Stimulated activated CD8-positive, alpha-beta memory T cell treated with anti-CD3 and anti-CD28 coated beads, Interleukin-7, amount 100 ng/mL, for 24 hours (primary cell): ENCODE measurements at regions not wholly inside any gene's neighbourhood (a gene's known extent, or its start where the extent isn't known, plus 50 kb on each side); places are given as distances from the start of the nearest gene placed in this dataset.
"Not testable (repeated sequence)": the region's sequence is repeated elsewhere in the genome, so short reads cannot be mapped to it uniquely, and the experiment has no call there.

Source experiments
- DNase-seq: peaks from one replicate; pipeline ENCODE4 v3.0.0-alpha.2; 2020; ENCODE audit warnings: low read depth

DNA sequence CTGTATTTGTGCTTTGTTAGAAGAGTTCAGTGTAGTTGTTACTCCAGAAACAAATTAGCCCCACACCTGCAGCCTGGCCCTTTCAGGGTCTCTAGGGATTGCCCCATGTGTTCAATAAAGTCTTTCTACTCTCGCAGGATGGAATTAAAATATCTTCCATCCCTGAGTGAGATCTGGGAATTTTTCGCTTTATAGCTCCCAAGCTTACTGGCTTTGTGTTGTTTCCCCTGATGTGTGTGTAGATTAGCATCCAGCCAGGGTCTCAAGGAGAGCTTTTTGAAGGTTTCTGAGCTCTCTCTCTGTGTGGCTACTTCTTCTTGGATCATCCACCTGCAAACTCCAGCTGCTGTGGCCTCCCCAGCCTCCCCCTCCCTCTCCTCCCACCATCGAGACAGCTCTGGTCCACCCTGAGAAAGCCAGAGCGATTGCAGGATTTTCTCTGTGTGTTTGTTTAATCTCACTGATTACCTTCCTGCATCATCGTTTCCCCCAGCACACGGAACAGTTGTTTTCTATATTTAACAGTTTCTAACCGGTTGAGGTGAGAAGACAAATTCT, 553.5 kb downstream of the TBC1D22A start:
- no peak for DNase-seq

DNA sequence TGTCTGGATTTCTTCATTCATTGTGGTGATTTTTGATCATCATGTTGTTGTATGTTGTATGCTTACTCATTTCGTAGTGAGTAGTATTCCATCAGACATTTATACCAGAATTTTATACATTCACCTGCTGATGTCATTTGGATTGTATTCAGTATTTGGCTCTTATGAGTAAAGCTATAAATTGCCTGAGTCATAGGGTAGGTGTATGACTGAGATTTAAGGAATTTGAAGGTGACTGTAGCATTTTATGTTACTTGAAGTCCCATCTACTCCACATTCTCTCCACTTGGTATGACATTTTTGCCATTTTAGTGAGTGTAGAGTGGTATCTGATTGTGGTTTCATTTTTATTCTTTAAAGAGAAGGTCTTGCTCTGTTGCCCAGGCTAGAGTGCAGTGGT, 548.2 kb downstream of the TBC1D22A start:
- DNase-seq = no peak

DNA sequence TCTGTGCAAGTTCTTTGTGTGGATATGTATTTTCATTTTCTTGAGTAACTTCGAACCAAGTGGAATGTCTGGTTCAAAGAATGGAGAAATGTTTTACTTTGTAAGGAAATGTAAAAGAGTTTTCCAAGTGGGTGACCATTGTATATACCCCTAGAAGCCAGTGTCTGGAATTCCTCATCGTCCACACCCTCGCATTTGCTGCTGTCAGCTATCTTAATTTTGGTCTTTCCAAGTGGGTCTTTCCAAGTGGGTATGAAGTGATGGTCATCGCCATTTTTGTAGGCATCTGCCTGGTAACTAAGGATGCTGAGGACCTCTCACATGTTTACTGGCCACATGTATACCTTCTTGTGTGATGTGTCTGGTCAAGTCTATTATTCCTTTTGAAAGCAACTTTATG, 547.5 kb downstream of the TBC1D22A start:
- DNase-seq = no peak

DNA sequence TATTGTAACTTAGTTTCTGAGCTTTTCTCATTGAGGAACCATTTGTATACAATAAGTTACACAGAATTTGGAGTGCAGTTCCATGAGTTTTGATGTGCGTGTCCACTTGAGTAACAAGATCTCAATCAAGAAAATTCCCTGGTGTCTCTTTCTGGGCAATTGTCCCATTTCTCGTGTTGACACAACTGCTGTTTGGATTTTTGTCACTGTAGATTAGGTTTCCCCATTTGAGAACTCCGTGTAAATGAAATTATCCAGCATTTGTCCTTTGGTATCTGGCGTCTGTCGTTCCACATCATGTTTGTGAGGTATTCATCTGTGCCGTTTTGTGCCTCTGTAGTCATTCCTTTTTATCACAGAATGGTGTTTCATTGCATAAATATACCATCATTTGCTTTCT, 547.0 kb downstream of the TBC1D22A start:
- no peak for DNase-seq

DNA sequence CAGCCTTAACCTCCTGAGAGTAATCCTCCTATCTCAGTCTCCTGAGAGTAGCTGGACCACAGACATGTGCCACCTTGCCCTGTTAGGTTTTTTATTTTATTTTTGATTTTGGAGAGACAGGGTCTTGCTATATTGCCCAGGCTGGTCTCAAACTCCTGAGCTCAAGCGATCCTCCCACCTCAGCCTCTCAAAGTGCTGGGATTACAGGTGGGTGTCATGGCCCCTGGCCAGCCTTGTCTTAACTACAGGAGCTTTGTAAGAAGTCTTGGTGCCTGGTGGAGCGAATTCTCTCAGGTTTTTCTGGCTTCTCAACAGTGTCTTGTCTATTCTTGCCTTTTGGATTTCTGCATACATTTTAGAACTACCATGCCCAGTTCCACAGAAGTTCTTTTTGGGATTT, 546.4 kb downstream of the TBC1D22A start:
- DNase-seq = no peak

DNA sequence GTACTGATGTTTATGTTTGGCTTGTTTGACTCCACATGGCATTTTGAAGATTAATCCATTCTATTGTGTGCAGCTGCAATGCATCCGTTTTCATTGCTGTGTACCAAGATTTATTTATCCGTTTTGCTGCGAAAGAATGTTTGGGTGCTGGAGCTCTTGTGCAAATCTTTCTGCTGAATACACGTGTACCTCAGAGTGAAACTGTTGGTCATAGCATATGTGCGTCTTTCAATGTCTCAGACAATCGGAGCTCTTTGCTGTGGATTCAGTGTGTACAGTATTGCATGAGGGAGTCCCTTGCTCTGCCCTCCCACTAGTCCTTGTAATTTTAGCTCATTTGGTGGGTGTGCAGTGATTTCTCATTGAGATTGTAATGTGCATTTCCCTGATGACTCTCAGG, 545.4 kb downstream of the TBC1D22A start:
- no peak for DNase-seq

DNA sequence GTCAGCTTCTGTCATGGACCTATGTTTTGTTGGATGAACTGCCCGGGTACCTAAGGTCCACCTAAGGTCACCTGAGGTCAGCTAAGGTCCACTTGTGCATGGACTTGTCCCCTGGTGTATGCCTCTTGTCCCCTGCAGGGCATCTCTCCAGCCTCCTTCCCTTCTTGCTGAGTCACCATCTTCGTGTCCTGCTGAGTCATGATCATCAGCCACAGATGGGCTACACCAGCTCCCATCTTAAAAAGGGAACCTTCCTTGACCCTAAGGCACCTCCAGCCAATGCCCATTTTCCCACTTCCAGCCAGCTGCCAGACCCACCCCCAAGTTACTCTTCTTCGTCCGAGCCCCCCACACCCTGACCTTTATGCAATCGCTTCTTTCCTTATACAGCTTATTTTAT, 544.9 kb downstream of the TBC1D22A start:
- no peak for DNase-seq

DNA sequence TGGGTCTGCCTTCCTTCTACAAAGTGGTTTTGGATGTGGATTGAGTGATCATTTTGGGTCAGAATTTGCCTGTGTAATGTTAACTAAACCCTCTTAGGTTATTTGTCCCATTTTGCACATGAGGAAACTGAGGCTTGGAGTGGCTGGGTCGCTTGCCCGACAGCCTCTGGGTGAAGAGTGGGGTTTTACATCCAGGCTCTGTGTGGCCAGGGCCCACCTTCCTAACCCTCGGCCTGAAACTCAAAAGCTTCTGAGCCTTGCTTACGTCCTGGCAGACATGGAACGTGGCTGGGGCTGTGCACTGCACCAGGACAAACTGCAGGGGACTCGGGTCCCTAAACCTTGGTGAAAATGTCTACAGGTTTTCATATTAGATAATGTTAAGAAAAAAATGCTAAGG, 542.4 kb downstream of the TBC1D22A start:
- DNase-seq = no peak

DNA sequence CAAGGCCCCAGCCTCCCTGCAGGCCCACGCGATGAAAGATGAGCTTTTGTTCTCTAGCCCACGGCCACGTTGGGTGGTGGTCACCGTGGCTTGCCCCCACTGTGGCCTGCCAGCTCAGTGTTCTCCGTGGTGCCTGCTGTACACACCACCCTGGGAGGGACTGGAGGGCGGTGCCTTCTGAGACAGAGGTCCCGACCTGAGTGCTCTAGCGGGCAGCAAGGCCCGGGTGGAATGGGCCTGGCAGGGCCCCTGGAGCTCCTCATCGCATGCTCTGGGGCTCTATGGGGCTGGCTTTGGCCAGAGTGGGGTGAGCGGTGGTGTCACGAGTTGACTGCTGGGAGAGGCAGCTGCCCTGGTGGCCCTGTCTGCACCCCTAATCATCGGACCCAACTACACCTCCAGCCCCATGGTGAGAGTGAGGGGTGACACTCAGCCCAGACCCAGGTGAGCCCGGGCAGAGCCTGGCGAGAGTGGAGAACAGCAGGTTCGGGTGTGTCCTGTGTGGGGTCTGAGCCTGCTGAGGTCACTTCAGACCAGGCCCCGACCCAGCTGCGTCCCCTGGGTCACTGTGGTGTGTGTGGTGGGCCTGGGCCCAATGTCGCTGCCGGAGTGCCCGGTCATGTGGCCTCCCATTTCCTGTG, 541.9 kb downstream of the TBC1D22A start:
- DNase-seq = no peak

DNA sequence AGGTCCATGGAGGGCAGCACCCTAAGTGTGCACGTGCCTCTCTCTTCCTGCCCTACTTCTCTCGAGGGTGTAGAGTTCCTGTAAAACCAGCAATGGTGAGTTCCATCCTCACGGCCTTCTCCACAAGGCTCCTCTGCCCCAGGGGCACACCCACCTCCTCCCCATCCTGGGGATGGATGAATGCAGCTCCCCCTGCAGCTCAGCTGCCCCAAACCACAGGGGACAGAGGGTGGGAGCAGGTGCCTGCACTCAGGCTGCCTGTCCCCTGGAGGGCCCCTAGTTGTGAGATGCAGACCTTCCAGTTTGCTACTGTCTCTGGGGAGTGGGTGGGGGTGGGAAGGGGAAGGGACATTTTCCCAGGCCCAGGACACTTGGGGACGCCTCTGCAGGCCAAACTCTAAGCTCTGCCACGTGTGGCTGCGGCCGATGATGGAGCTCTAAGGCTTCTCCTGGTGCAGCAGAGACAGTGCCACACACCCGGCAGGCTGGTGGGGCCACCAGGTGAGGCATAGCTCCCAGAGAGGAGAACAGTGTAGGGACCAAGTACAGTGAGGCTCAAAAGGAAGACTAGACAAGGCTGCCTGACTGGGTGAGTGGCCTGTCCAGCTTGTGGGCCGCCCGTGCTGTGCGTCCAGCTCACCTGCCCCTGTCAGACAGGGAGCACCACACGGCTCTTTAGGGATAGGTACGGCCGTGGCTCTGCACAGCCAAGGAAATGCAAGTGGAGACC, 540.9 kb downstream of the TBC1D22A start:
- DNase-seq = no peak

DNA sequence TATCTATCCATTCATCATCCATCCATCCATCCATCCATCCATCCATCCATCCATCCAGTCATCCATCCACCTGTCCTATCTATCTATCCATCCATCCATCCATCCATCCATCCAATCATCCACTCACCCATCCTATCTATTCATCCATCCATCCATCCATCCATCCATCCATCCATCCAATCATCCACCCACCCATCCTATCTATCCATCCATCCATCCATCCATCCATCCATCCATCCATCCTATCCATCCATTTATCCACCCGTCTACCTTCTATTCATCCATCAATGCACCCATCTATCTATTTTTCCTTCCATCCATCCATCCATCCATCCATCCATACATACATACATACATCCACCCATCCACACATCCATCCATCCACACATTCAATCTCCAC, 540.1 kb downstream of the TBC1D22A start:
- DNase-seq = not testable (repeated sequence)

DNA sequence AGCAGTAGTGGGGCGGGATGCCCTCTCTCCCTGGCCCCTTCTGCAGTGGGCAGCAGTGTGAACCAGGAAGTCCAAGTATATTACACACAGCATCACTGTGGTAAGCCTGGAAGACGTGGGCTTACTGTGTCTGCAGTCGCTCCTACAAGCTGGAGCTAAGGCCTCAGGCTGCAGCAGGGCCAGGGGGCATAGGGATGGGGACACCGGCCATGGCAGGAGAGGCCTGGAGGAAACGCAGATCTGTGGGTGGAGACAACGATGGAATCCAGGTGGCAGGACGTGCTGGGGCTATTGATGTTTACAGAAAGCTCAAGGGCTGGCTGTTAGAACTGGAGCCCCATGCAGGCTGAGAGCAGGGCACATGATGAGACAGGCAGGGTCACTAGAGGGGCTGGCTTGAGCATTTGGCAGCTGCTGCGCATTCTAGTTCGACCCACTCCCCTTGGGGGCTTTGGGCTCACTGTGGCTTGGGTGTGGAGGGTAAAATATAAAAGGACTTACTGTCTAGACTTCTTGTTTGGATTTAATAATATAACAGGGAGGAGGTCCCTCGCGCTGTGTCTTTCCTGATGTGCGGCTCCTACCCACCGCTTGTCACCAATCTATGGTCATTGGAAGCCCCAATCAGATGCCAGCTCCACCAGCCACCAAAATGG, 539.5 kb downstream of the TBC1D22A start:
- no peak for DNase-seq

DNA sequence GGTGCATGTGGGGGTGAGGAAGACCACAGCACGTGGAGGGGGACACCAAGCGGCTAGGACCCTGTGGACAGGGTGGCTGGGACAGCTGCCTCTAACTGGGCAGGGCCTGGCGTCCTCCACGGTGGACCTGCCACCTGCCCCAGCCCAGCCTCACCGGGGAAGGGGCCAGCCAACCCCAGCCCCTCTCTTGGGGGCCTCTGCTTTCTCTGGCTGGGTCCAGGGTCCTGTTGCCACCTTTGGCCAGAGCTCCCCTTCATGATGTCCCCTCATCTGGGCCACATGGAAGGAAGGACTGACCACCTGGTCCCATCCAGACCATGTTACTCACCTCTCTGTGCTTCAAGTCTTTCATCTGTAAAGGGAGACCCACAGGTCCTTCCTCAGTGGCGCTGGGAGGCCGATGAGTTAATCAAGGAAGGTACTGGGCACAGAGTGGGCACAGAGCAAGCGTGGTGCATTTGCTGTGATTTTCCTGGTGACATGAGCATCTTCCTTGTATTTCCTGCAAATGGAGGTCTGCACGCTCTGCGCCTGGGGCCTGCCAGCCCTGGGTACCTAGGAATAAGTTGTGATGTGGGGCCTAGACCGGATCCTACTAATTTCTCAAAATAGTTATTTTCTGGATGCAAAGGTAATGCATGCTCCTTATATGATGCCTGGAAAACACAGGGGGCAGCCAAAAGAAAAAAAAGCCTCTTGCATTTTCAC, 538.4 kb downstream of the TBC1D22A start:
- no peak for DNase-seq

DNA sequence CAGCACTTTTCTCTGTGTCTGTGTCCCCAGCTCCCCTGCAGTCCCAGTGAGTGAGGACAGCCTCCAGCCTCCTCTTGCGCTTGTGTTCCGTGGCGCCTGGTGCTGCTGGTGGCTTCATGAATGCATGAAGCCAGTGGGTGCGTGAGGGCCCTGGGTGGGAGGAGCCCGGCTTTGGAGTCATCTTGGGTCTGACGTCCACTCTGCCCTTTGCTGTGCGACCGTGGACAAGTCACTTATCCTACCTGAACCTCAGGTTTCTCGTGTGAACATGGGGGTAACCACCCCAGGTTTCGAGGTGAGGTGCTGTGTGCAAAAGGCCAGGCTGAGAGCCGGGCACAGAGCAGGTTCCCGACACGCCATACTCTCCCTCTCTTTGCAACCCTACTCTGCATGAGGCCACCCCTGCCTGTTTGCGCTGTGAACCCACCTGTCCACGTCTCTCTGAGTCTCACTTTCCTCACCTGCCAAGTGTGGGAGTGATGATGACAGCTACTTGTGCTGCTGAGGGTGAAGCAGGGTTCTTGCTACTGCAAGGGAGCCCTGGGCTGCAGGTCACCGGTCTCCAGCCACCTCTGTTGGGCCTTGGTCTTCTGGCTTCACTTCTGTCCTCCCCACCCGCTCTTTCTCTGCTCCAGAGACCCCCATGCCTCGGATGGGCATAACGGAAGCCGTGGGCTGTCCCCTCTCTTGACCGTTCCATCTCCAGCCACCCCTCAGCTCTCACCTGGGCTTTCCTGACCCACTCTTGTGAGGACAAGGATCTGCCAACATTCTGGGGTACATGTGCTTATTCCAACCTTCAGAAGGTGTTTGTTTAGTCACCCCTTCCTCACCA, 537.6 kb downstream of the TBC1D22A start:
- DNase-seq = no peak

DNA sequence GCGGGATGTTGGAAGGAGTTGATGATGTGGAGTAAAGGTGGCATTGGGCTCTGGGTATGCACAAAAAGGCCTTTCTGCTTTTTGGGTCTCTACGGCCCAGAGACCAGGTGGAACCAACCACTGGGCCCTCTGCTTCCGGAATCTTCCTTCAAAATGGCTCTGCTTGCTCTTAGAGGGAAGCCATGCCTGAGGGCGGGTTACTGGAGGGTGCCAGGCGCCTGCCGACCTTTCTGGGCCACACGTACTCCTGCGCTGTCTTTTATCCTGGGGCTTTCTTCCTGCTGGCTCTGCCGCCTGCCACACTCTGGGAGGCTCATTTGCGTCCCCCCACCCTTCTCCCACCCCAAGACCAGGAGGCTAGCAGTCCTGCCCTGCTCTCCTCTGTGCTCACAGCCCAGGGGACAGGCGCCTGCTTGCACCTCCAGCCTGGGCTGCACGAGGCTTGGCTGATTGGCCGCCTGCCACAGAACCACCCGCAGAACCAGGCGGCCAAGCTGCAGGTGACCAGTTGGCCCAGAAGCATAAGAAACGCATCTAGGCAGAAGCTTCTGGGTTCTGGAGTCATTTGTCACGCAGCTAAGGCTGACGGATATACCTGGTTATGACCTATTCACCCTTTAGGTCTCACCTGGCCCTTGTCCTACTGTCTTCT, 536.9 kb downstream of the TBC1D22A start:
- DNase-seq = no peak

DNA sequence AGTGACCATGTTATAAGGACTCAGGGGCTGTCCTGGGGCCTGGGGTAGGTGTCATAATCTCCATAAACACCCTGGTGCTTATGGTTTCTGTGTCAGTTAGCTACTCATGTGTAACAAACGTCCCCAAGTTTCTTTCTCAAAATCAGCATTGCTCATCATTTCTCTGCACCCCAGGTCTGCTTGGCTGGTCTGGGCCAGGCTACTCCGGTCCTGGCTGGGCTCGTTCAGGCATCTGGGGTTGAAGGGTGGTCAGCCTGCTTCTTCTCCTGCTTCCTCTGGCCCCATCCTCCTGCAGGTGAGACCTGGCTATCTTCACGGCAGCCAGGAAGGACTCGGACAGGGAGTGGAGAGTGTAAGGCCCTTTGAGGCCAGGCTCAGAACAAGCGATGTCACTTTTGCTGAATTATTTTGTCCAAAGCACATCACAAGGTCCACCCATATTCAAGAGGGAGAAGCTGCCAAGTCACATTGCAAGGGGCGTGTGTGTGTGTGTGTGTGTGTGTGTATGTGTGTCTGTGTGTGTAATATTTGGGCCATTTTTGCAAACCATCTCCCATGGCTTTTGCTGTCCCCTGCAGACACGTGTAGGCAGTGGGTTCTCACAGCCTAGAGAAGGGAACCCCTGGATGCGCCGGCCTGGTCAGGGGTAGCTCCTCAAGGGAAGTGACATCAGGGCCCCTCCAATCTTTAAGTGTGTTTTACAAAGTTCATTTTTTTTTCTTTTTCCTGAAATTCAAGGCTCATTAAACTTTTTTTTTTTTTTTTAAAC, 535.8 kb downstream of the TBC1D22A start:
- no peak for DNase-seq

DNA sequence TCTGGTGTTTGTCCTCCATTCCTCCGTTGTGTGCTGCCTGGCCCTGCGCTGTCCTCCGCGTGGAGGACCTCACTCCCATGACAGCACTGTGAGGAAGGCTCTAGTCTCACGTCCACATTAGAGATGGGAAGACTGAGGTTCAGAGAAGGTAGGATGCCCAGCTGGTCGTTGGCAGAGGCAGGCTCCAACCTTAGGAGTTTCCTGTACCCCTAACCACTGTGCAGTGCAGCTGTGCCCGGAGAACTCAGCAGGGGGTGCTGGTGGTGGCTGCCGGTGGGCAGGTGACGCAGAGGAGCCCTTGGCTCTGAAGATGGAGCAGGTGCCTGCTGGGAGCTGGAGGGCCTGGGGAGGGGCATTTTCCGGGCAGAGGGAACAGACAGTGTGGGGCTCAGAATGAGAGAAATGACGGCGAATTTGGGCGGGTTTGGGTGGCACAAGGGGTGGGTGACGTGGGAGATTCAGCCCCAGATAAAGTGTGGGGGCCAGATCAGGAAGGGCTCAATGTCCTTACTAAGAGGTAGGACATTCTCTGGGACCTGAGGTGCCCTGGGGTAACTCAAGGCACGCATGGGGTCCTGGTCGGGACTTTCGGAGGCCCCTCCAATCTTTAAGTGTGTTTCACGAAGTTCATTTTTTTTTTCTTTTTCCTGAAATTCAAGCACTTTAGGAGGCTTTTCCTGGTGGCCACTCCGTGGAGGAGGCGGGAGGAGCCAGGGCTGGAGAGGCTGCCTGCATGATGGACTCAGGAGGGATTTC, 535.0 kb downstream of the TBC1D22A start:
- DNase-seq = no peak

DNA sequence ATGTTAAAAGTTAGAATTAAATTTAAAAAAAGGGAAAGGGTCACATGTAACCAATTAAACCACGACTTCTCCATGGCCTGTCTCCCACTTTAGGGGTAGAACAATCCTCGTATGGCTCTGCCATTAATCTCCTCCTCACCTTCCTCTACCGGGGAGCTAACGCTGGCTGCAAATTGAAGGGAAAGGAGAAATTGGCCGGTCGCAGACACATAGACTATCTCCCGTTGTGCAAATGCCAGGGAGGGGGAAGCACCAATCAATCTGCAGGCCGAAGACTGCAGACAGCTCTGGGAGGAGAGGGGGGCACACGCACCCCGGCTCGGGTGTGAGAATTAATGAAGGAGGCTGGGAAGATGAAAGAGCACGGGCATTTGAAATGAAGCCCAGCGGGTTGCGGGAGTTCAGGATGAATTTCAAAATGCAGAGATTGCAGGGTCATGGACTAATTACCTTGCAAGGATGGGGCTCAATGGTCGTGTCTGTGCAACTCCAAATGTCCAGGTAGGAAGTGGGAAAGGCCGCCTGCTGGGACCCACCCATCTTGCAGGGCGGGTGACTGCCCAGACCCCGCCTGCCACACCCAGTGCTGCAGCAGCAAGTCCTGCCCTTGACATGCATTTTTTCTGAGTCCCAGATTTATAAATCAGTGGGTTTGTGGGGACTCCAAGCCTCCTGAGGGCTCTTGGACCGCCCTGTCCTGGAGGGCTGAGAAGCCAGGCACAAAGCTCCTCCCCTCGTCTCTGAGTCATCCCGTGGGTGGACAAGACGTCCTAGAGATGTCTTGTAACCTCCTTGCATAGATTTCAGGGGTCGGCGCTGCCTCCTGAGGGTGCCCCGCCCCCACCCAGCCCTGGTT, 534.2 kb downstream of the TBC1D22A start:
- no peak for DNase-seq

DNA sequence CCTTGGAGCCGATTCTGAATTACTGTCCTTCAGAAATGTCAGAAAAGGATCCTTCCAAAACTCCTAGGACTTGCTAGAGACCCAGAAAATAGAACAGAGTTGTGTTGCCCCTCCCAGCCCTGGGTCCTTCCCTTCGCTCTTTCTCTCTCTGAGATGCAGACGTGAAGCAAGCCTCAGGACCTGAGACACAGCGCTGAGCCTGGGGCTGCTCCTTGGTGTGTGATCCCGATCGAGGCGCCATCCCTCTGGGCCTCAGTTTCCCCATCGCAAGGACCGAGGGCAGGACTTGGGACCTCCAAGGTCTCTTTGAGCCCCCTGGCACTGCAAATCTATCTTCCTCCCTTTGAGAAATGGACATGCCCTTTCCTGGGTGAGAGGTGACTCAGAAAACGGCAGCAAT, 533.5 kb downstream of the TBC1D22A start:
- DNase-seq = no peak
